ENCODE measurements at regions not wholly inside any gene's neighbourhood (a gene's known extent, or its start where the extent isn't known, plus 50 kb on each side); places are given as distances from the start of the nearest gene placed in this dataset.
"Not testable (repeated sequence)": the region's sequence is repeated elsewhere in the genome, so short reads cannot be mapped to it uniquely, and the experiment has no call there.

- no peak for DNase-seq
These were observed 555.4 kb downstream of the KCTD12 start for GRCh38 chr13:76330761-76331160.

- DNase-seq = no peak
These were observed 556.2 kb downstream of the KCTD12 start for GRCh38 chr13:76329866-76330580.

GRCh38 chr13:76329004-76329403 is 557.2 kb downstream of the KCTD12 start:
- no peak for DNase-seq

GRCh38 chr13:76326343-76326742 is 559.9 kb downstream of the KCTD12 start:
- no peak for DNase-seq

GRCh38 chr13:76319921-76320320 is 566.3 kb downstream of the KCTD12 start:
- no peak for DNase-seq

- no peak for DNase-seq
These were observed 569.1 kb downstream of the KCTD12 start for GRCh38 chr13:76316998-76317527.

- no peak for DNase-seq
These were observed 571.7 kb downstream of the KCTD12 start for GRCh38 chr13:76314495-76314894.

GRCh38 chr13:76307142-76307541 is 579.1 kb downstream of the KCTD12 start:
- no peak for DNase-seq

GRCh38 chr13:76300688-76301087 is 585.5 kb downstream of the KCTD12 start:
- no peak for DNase-seq

GRCh38 chr13:76297331-76297730 is 588.9 kb downstream of the KCTD12 start:
- no peak for DNase-seq

GRCh38 chr13:76296751-76297150 is 589.5 kb downstream of the KCTD12 start:
- DNase-seq = no peak

GRCh38 chr13:76295020-76295419 is 591.2 kb downstream of the KCTD12 start:
- not testable (repeated sequence) for DNase-seq

GRCh38 chr13:76293751-76294150 is 592.5 kb downstream of the KCTD12 start:
- DNase-seq = no peak

- no peak for DNase-seq
These were observed 592.9 kb downstream of the KCTD12 start for GRCh38 chr13:76293346-76293745.

- no peak for DNase-seq
These were observed 593.5 kb downstream of the KCTD12 start for GRCh38 chr13:76292726-76293125.

- DNase-seq = no peak
These were observed 594.2 kb downstream of the KCTD12 start for GRCh38 chr13:76292031-76292430.

- DNase-seq = no peak
These were observed 596.6 kb downstream of the KCTD12 start for GRCh38 chr13:76289558-76289957.

GRCh38 chr13:76286178-76286577 is 600.0 kb downstream of the KCTD12 start:
- DNase-seq = no peak

- DNase-seq = no peak
These were observed 600.7 kb downstream of the KCTD12 start for GRCh38 chr13:76285463-76285862.

- not testable (repeated sequence) for DNase-seq
These were observed 606.4 kb downstream of the KCTD12 start for GRCh38 chr13:76279766-76280165.

GRCh38 chr13:76271728-76272232 is 614.4 kb downstream of the KCTD12 start:
- no peak for DNase-seq

GRCh38 chr13:76268307-76268706 is 617.9 kb downstream of the KCTD12 start:
- DNase-seq = not testable (repeated sequence)

GRCh38 chr13:76267216-76267615 is 619.0 kb downstream of the KCTD12 start:
- no peak for DNase-seq

- no peak for DNase-seq
These were observed 619.6 kb downstream of the KCTD12 start for GRCh38 chr13:76266561-76266960.

- DNase-seq = no peak
These were observed 614.1 kb downstream of the LMO7 start for GRCh38 chr13:76250211-76250610.
